SK-N-SH (cell line): ENCODE measurements at regions not wholly inside any gene's neighbourhood (a gene's known extent, or its start where the extent isn't known, plus 50 kb on each side); places are given as distances from the start of the nearest gene placed in this dataset.

Experiments used
- CTCF ChIA-PET: fragments of 300-600, 350-600 bp; formaldehyde crosslinking; extraction: SDS; loops from one replicate; lab custom pipeline; 2021; lab: Yijun Ruan, JAX
- POLR2A ChIA-PET: fragments of 350-600 bp; sonication (Branson Sonifier 250); formaldehyde crosslinking; extraction: SDS; loops from one replicate; lab custom pipeline; 2020; ENCODE audit warnings: antibody characterized with exemption, inconsistent platforms; lab: Yijun Ruan, JAX
- DNase-seq: peaks from one replicate; pipeline ENCODE4 v3.0.0; 2012
- H2AFZ ChIP-seq: fragments of 200-600 bp; sonication (generic); 2 replicates; pipeline ENCODE4 v1.8.1; 2016; ENCODE audit warnings: antibody characterized with exemption, mild to moderate bottlenecking, low read depth
- H3F3A ChIP-seq: fragments of 200-600 bp; sonication (generic); replicated peaks from 2 replicates; pipeline ENCODE3; 2016; ENCODE audit warnings: antibody characterized with exemption, mild to moderate bottlenecking; ENCODE audit not compliant: insufficient read depth
- H3K27ac ChIP-seq, 2 experiments: fragments of 200-500 bp in 1 of 2; fragments of 200-600 bp in 1 of 2; sonication (Bioruptor generic) in 1 of 2; sonication (generic), shearing (Covaris generic) in 1 of 2; 2 replicates each; pipeline versions ENCODE4 v1.5.1 to v1.6.1; 2014 to 2016; ENCODE audit warnings: low read depth in 2 of 2, inconsistent platforms in 1 of 2, low read length in 1 of 2, mild to moderate bottlenecking in 1 of 2, mixed read lengths in 1 of 2
- H3K27me3 ChIP-seq: fragments of 200-600 bp; sonication (generic), shearing (Covaris generic); 2 replicates; pipeline ENCODE4 v1.6.1; 2016; ENCODE audit warnings: mixed run types; ENCODE audit not compliant: insufficient read depth
- H3K36me3 ChIP-seq, 2 experiments: fragments of 200-500 bp in 1 of 2; fragments of 200-600 bp in 1 of 2; sonication (Bioruptor generic) in 1 of 2; sonication (generic) in 1 of 2; replicated peaks in 1 of 2; 2 replicates each; pipeline versions ENCODE3 to v1.5.1; 2014 to 2016; ENCODE audit warnings: low read length in 1 of 2, mild to moderate bottlenecking in 1 of 2; ENCODE audit not compliant: insufficient read depth in 2 of 2, control insufficient read depth in 1 of 2
- H3K4me1 ChIP-seq, 2 experiments: fragments of 200-500 bp in 1 of 2; fragments of 200-600 bp in 1 of 2; sonication (Bioruptor generic) in 1 of 2; sonication (generic), shearing (Covaris generic) in 1 of 2; 2 replicates each; pipeline versions ENCODE4 v1.5.1 to v1.6.1; 2014 to 2016; ENCODE audit warnings: low read depth in 1 of 2, low read length in 1 of 2, mixed run types in 1 of 2; ENCODE audit not compliant: insufficient read depth in 2 of 2, control insufficient read depth in 1 of 2
- H3K4me2 ChIP-seq: fragments of 200-600 bp; sonication (generic), shearing (Covaris generic); 2 replicates; pipeline ENCODE4 v1.6.1; 2017; ENCODE audit warnings: mixed run types
- H3K4me3 ChIP-seq, 2 experiments: fragments of 200-500 bp in 1 of 2; fragments of 200-600 bp in 1 of 2; sonication (Bioruptor generic) in 1 of 2; sonication (generic), shearing (Covaris generic) in 1 of 2; 2 replicates each; pipeline versions ENCODE4 v1.5.1 to v1.8.1; 2014 to 2016; ENCODE audit warnings: low read depth in 2 of 2, inconsistent platforms in 1 of 2, low read length in 1 of 2, mild to moderate bottlenecking in 1 of 2, mixed read lengths in 1 of 2, moderate library complexity in 1 of 2
- H3K79me2 ChIP-seq: fragments of 200-600 bp; sonication (generic); 2 replicates; pipeline ENCODE4 v1.8.1; 2017; ENCODE audit warnings: mild to moderate bottlenecking; ENCODE audit not compliant: insufficient read depth
- H3K9ac ChIP-seq: fragments of 200-600 bp; sonication (generic); 2 replicates; pipeline ENCODE4 v1.6.1; 2017; ENCODE audit warnings: mixed run types
- H3K9me2 ChIP-seq: fragments of 200-600 bp; sonication (generic); 2 replicates; pipeline ENCODE4 v1.6.1; 2017; ENCODE audit warnings: mixed run types
- H3K9me3 ChIP-seq: fragments of 200-600 bp; sonication (generic); 2 replicates; pipeline ENCODE4 v1.6.1; 2017; ENCODE audit warnings: mixed run types, mild to moderate bottlenecking, moderate library complexity
- H4K20me1 ChIP-seq: fragments of 200-600 bp; sonication (generic); 2 replicates; pipeline ENCODE4 v1.6.1; 2017; ENCODE audit warnings: mild to moderate bottlenecking, mixed run types; ENCODE audit not compliant: insufficient read depth
- CHD2 ChIP-seq: fragments of 150-350 bp; IDR thresholded peaks from 2 replicates; pipeline ENCODE4 v1.6.1; 2018; ENCODE audit warnings: low read length; ENCODE audit not compliant: partially characterized antibody
- EZH2phosphoT487 ChIP-seq: fragments of 200-600 bp; sonication (generic); IDR thresholded peaks from 2 replicates; pipeline ENCODE4 v1.6.1; 2017; ENCODE audit warnings: low read depth, mixed run types, mild to moderate bottlenecking, antibody characterized with exemption, moderate library complexity, borderline replicate concordance
- FOSL2 ChIP-seq: IDR thresholded peaks from 2 replicates; pipeline ENCODE4 v1.4.0; 2012; ENCODE audit warnings: low read depth, mild to moderate bottlenecking, moderate library complexity, borderline replicate concordance
- FOXM1 ChIP-seq: IDR thresholded peaks from 2 replicates; pipeline ENCODE4 v1.4.0; 2012; ENCODE audit warnings: low read depth, mild to moderate bottlenecking
- GABPA ChIP-seq: IDR thresholded peaks from 2 replicates; pipeline ENCODE4 v1.4.0; 2012; ENCODE audit warnings: low read depth, mild to moderate bottlenecking
- GATA2 ChIP-seq: sonication (generic); formaldehyde crosslinking; IDR thresholded peaks from 2 replicates; pipeline ENCODE4 v1.5.0; 2020; ENCODE audit warnings: mild to moderate bottlenecking, missing genetic modification reagents
- JUND ChIP-seq: IDR thresholded peaks from 2 replicates; pipeline ENCODE4 v1.4.0; 2012
- MEF2A ChIP-seq: IDR thresholded peaks from 2 replicates; pipeline ENCODE4 v1.4.0; 2012; ENCODE audit warnings: low read depth, borderline replicate concordance
- MXI1 ChIP-seq: IDR thresholded peaks from 2 replicates; pipeline ENCODE4 v1.6.1; 2012; ENCODE audit warnings: mild to moderate bottlenecking, low read depth, low read length, improper control_type of control experiment
- NFIC ChIP-seq: IDR thresholded peaks from 2 replicates; pipeline ENCODE4 v1.4.0; 2012; ENCODE audit warnings: borderline replicate concordance
- RAD21 ChIP-seq: IDR thresholded peaks from 2 replicates; pipeline ENCODE4 v1.6.1; 2012; ENCODE audit warnings: mild to moderate bottlenecking, low read length
- RCOR1 ChIP-seq: fragments of 150-350 bp; IDR thresholded peaks from 2 replicates; pipeline ENCODE4 v1.6.1; 2017; ENCODE audit warnings: antibody characterized with exemption, low read length
- RFX5 ChIP-seq: IDR thresholded peaks from 2 replicates; pipeline ENCODE4 v1.6.1; 2012; ENCODE audit warnings: mild to moderate bottlenecking, improper control_type of control experiment, low read length
- RXRA ChIP-seq: IDR thresholded peaks from 2 replicates; pipeline ENCODE4 v1.4.0; 2012; ENCODE audit warnings: low read depth, mild to moderate bottlenecking, borderline replicate concordance
- SIN3A ChIP-seq: IDR thresholded peaks from 2 replicates; pipeline ENCODE4 v1.6.1; 2012; ENCODE audit warnings: low read depth, mild to moderate bottlenecking, low read length, moderate library complexity, borderline replicate concordance
- SMC3 ChIP-seq: IDR thresholded peaks from 2 replicates; pipeline ENCODE4 v1.6.1; 2012; ENCODE audit warnings: low read depth, low read length, improper control_type of control experiment
- TEAD4 ChIP-seq: IDR thresholded peaks from 2 replicates; pipeline ENCODE4 v1.4.0; 2012; ENCODE audit warnings: mild to moderate bottlenecking, borderline replicate concordance; ENCODE audit not compliant: insufficient read depth
- WGBS: methylation state at CpG from one replicate; pipeline ENCODE4 v1.1.6; 2017; ENCODE audit warnings: low lambda C conversion rate; 5-methylcytosine and 5-hydroxymethylcytosine counted together
- TF ChIP-seq, protein P1 (sequence below): IDR thresholded peaks from 2 replicates; pipeline ENCODE4 v1.4.0; 2012; ENCODE audit warnings: low read depth
- TF ChIP-seq, protein P2 (sequence below): IDR thresholded peaks from 2 replicates; pipeline ENCODE4; 2012
- TF ChIP-seq, protein P3 (sequence below): IDR thresholded peaks from 2 replicates; pipeline ENCODE4 v1.4.0; 2012; ENCODE audit warnings: low read depth, borderline replicate concordance
- TF ChIP-seq, protein P4 (sequence below): fragments of 150-350 bp; IDR thresholded peaks from 2 replicates; pipeline ENCODE4 v1.6.1; 2017; ENCODE audit warnings: antibody characterized with exemption, low read length, low read depth, borderline replicate concordance
- TF ChIP-seq, protein P5 (sequence below): fragments of 150-350 bp; IDR thresholded peaks from 2 replicates; pipeline ENCODE4 v1.6.1; 2016; ENCODE audit warnings: mild to moderate bottlenecking, low read depth, low read length

DNA sequence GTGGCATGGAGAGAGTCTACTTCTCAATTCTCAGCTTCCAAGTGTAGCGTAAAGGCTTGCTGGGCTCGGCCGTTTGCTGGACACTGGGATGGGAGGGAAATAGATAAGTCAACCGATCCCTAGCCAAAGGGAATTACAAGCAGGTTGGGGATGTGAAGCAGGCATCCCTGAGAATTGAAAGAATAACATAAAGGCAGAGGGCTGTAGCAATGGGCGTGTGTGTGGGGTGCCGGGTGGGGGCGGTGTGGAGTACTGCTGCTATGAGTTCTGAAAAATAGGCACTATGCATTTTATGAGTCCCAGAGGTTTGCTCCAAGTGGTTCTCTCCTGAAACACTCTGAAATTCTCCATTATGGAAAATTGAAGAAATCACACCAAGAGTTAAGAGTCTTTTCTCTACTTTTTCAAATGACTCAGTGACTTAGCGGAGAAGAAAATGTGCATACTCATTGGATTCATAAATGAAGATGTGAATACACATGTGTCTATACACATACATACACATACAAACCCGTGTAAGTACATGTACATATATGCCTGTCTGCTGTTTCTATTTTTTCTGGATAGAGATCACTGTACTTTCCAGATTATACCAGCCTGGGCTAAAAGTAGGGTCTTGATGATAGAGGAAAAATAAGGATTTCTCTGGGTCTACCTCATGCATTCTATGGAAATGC, 65.4 kb downstream of the ADRA2A start (continued):
- TF ChIP-seq NFIC (no peak), FOXM1 (no peak), RAD21 (no peak)
- TF ChIP-seq, protein P1, sequence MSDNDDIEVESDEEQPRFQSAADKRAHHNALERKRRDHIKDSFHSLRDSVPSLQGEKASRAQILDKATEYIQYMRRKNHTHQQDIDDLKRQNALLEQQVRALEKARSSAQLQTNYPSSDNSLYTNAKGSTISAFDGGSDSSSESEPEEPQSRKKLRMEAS = no peak
- TF ChIP-seq, protein P2, sequence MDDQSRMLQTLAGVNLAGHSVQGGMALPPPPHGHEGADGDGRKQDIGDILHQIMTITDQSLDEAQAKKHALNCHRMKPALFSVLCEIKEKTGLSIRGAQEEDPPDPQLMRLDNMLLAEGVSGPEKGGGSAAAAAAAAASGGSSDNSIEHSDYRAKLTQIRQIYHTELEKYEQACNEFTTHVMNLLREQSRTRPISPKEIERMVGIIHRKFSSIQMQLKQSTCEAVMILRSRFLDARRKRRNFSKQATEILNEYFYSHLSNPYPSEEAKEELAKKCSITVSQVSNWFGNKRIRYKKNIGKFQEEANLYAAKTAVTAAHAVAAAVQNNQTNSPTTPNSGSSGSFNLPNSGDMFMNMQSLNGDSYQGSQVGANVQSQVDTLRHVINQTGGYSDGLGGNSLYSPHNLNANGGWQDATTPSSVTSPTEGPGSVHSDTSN = no peak

DNA sequence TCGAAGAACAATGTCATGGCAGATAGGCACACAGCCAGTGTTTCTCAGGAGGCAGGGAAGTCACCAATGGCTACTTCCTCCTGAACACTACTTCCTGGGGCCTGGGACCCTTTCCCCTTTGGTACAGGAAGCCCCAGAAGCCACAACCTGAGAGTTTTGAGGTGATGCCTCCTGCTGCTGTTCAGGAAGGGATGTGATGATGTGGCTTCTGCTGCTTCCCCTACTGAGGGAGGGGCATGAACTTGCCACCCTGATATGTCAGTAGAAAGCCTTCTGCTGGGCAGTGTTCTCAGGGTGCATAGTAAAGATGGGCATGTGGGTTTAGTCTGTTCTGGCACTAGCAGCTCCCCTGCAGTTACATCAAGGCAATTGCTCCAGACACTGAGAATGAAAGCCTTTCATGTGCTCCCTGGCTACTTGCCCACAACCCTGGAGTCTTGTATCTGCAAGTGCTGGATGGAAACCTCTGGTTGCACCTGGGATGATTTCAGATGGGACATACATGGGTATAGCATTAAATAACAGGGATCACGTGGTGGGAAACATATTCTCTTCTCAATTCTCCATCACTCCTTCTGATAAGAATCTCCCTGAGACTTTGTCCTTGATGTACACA, 69.3 kb downstream of the ADRA2A start:
- no peak overlapping the region for H3K9ac ChIP-seq
- no peak for TF ChIP-seq SMC3
- no peak for TF ChIP-seq RCOR1
- TF ChIP-seq, protein P3, sequence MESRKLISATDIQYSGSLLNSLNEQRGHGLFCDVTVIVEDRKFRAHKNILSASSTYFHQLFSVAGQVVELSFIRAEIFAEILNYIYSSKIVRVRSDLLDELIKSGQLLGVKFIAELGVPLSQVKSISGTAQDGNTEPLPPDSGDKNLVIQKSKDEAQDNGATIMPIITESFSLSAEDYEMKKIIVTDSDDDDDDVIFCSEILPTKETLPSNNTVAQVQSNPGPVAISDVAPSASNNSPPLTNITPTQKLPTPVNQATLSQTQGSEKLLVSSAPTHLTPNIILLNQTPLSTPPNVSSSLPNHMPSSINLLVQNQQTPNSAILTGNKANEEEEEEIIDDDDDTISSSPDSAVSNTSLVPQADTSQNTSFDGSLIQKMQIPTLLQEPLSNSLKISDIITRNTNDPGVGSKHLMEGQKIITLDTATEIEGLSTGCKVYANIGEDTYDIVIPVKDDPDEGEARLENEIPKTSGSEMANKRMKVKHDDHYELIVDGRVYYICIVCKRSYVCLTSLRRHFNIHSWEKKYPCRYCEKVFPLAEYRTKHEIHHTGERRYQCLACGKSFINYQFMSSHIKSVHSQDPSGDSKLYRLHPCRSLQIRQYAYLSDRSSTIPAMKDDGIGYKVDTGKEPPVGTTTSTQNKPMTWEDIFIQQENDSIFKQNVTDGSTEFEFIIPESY = no peak
- no peak for TF ChIP-seq RAD21
- TF ChIP-seq SIN3A = no peak
- TF ChIP-seq, protein P4, sequence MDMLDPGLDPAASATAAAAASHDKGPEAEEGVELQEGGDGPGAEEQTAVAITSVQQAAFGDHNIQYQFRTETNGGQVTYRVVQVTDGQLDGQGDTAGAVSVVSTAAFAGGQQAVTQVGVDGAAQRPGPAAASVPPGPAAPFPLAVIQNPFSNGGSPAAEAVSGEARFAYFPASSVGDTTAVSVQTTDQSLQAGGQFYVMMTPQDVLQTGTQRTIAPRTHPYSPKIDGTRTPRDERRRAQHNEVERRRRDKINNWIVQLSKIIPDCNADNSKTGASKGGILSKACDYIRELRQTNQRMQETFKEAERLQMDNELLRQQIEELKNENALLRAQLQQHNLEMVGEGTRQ = no peak
- no peak for TF ChIP-seq GABPA
- no peak for TF ChIP-seq MXI1
- no peak for TF ChIP-seq RXRA
- TF ChIP-seq CHD2 = no peak
- no peak for TF ChIP-seq TEAD4
- no peak for TF ChIP-seq FOSL2
- no peak for TF ChIP-seq GATA2 (CRISPR knock-in tag)
- no peak for TF ChIP-seq NFIC
- TF ChIP-seq, protein P5, sequence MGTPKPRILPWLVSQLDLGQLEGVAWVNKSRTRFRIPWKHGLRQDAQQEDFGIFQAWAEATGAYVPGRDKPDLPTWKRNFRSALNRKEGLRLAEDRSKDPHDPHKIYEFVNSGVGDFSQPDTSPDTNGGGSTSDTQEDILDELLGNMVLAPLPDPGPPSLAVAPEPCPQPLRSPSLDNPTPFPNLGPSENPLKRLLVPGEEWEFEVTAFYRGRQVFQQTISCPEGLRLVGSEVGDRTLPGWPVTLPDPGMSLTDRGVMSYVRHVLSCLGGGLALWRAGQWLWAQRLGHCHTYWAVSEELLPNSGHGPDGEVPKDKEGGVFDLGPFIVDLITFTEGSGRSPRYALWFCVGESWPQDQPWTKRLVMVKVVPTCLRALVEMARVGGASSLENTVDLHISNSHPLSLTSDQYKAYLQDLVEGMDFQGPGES = no peak
- no peak for TF ChIP-seq MEF2A
- no peak for TF ChIP-seq EZH2phosphoT487
- no peak for TF ChIP-seq JUND
- TF ChIP-seq RFX5 = no peak
- DNase-seq = no peak
- H3K79me2 ChIP-seq = no peaks in the 10 kb centered on the region
- H3K27me3 ChIP-seq = no peaks in the 10 kb centered on the region
- CTCF ChIA-PET = interaction anchor here (0.8 to 1.0 kb wide), 2 partner anchors 11 to 70 kb away, joined by 3 to 5 read pairs; no protein-coding TSS in a partner anchor
- 0% methylated on average over 2 of the region's 2 CpGs for WGBS
- H2AFZ ChIP-seq = no peak overlapping the region
- no peak overlapping the region for H3K4me3 ChIP-seq
- no peaks in the 10 kb centered on the region for H3K36me3 ChIP-seq
- no peaks in the 10 kb centered on the region for H3F3A ChIP-seq
- no peaks in the 10 kb centered on the region for H3K9me2 ChIP-seq
- no peaks in the 10 kb centered on the region for H4K20me1 ChIP-seq
- H3K9me3 ChIP-seq = no peaks in the 10 kb centered on the region
- no peak overlapping the region for H3K27ac ChIP-seq
- no peak overlapping the region for H3K4me2 ChIP-seq
- peaks cover 0 to 10% of the 10 kb centered on the region in 2 experiments; a peak in 1 of 4 replicates for H3K4me1 ChIP-seq
- POLR2A ChIA-PET = no interaction called here
